ENCODE measurements at regions not wholly inside any gene's neighbourhood (a gene's known extent, or its start where the extent isn't known, plus 50 kb on each side); places are given as distances from the start of the nearest gene placed in this dataset.

GRCh38 chr7:94095316-94096009 is 91.3 kb upstream of the BET1 start:
- no peak overlapping the region for H3K4me3 ChIP-seq
- H3K4me1 ChIP-seq: no peaks in the 10 kb centered on the region
- H3K9me3 ChIP-seq: no peaks in the 10 kb centered on the region
- WGBS (ENCODE audit: missing lambda C conversion rate): 81% methylated on average over 5 of the region's 5 CpGs
- no peak for DNase-seq (ENCODE audit: low read depth in 1 of 2, low spot score in 1 of 2)
- no peak for ATAC-seq
- ChIA-PET POLR2A (no interaction called here), CTCF (interaction anchor here (0.6 to 2.5 kb wide), 9 partner anchors 8 to 663 kb away, joined by 3 to 10 read pairs (median 3); no protein-coding TSS in a partner anchor)
- H3K27ac ChIP-seq: no peak overlapping the region
- no peak overlapping the region for H3K4me2 ChIP-seq
- FAIRE-seq: no peak
- TF ChIP-seq CHD4 (IDR thresholded peaks at IDR 0.05; ENCODE audit: borderline replicate concordance) (no peak), ZC3H11A (IDR thresholded peaks at IDR 0.05) (no peak), HOXB5 (CRISPR knock-in tag; IDR thresholded peaks at IDR 0.05) (no peak), ELK1 (IDR thresholded peaks at IDR 0.05; ENCODE audit: low read depth, low read length) (no peak), KDM1A (IDR thresholded peaks at IDR 0.05; ENCODE audit: low read depth) (no peak), RAD21 (conservative IDR thresholded peaks at IDR 0.05 in 1 of 2, IDR thresholded peaks at IDR 0.05 in 1 of 2) (no peak), SMC3 (IDR thresholded peaks at IDR 0.05) (no peak), FOSB (CRISPR knock-in tag; IDR thresholded peaks at IDR 0.05) (no peak), USF2 (IDR thresholded peaks at IDR 0.05) (no peak), RNF2 (IDR thresholded peaks at IDR 0.05; ENCODE audit: borderline replicate concordance, low read depth) (no peak), CBX8 (IDR thresholded peaks at IDR 0.05) (no peak), SREBF2 (IDR thresholded peaks at IDR 0.05) (no peak), FOSL2 (IDR thresholded peaks at IDR 0.05) (no peak), FOSL2 (CRISPR knock-in tag; IDR thresholded peaks at IDR 0.05) (no peak), HMGXB4 (CRISPR knock-in tag; IDR thresholded peaks at IDR 0.05; ENCODE audit: borderline replicate concordance) (no peak)

GRCh38 chr7:94099679-94100078 is 95.5 kb upstream of the BET1 start:
- FAIRE-seq: peak; percentile 39
- H3K27ac ChIP-seq: no peak overlapping the region
- TF ChIP-seq EHMT2 (IDR thresholded peaks at IDR 0.05; ENCODE audit: low read depth) (no peak), CHD4 (IDR thresholded peaks at IDR 0.05; ENCODE audit: borderline replicate concordance) (no peak), RAD21 (conservative IDR thresholded peaks at IDR 0.05 in 1 of 2, IDR thresholded peaks at IDR 0.05 in 1 of 2) (no peak), SREBF2 (IDR thresholded peaks at IDR 0.05) (no peak), CTCF (IDR thresholded peaks at IDR 0.05) (no peak), POLR2A (IDR thresholded peaks at IDR 0.05; ENCODE audit: low read length) (no peak), HEYL (CRISPR knock-in tag; IDR thresholded peaks at IDR 0.05) (no peak), ESRRA (IDR thresholded peaks at IDR 0.05; ENCODE audit: borderline replicate concordance, low read length) (no peak), BCL3 (IDR thresholded peaks at IDR 0.05) (no peak)
- DNase-seq (ENCODE audit: low read depth in 1 of 2, low spot score in 1 of 2): no peak
- CTCF ChIA-PET: interaction anchor here (0.6 to 1.1 kb wide), 3 partner anchors 10 to 110 kb away, joined by 3 read pairs; no protein-coding TSS in a partner anchor
- H3K4me1 ChIP-seq: no peaks in the 10 kb centered on the region
- no peak overlapping the region for H3K4me2 ChIP-seq
- POLR2A ChIA-PET: no interaction called here
- H3K9me3 ChIP-seq: no peaks in the 10 kb centered on the region
- no peak overlapping the region for H3K4me3 ChIP-seq
- WGBS (ENCODE audit: missing lambda C conversion rate): 89% methylated on average over 1 of the region's 1 CpG
- ATAC-seq: no peak
